GM10266 (cell line): ENCODE measurements at regions not wholly inside any gene's neighbourhood (a gene's known extent, or its start where the extent isn't known, plus 50 kb on each side); places are given as distances from the start of the nearest gene placed in this dataset.

Source experiments
- DNase-seq: peaks from one replicate; pipeline ENCODE4 v3.0.0; 2012; ENCODE audit errors: extremely low spot score
- TF ChIP-seq, protein P1 (sequence below): IDR thresholded peaks from 2 replicates; pipeline ENCODE4 v1.5.1; 2012; ENCODE audit warnings: mild to moderate bottlenecking, low read depth; ENCODE audit not compliant: control insufficient read depth, insufficient read depth; ENCODE audit errors: missing control alignments

DNA sequence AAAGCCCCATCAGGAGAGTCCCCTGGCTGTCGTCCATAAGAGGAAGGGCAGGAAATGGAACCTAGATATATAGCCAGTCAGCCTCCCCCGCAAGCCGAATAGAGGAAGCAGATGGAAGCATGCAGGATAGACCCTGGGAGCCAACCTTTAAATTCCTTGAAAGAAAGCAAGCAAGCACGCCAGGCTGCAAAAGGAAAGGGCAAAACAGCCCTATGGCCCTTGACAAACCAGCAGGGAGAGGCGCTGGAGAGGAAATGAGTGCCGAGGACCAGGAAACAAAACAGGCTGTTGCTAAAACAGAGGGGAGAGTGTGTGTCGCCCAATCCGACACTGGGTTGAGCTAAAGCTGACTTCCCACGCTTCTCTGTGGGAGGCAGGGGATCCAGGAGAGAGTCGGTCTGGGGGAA, 203.5 kb upstream of the MTNR1B start:
- TF ChIP-seq, protein P1, sequence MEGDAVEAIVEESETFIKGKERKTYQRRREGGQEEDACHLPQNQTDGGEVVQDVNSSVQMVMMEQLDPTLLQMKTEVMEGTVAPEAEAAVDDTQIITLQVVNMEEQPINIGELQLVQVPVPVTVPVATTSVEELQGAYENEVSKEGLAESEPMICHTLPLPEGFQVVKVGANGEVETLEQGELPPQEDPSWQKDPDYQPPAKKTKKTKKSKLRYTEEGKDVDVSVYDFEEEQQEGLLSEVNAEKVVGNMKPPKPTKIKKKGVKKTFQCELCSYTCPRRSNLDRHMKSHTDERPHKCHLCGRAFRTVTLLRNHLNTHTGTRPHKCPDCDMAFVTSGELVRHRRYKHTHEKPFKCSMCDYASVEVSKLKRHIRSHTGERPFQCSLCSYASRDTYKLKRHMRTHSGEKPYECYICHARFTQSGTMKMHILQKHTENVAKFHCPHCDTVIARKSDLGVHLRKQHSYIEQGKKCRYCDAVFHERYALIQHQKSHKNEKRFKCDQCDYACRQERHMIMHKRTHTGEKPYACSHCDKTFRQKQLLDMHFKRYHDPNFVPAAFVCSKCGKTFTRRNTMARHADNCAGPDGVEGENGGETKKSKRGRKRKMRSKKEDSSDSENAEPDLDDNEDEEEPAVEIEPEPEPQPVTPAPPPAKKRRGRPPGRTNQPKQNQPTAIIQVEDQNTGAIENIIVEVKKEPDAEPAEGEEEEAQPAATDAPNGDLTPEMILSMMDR, result no peak
- DNase-seq, result no peak

DNA sequence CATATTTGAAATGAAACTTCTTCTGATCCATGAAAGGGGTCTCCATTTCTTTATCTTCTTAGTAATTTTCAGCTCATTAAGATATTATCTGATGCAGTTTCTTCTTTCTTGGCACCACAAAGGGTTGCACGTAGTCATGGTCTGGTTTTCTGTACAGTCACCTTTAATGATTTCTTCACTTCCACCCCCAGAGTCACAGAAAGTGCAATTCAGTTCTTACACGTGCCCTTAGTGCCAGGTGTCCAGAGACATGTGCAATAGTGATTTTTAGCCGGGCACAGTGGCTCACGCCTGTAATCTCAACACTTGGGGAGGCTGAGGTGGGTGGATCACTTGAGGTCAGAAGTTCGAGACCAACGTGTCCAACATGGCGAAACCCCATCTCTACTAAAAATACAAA, 202.8 kb upstream of the MTNR1B start:
- TF ChIP-seq, protein P1, result no peak
- no peak for DNase-seq

DNA sequence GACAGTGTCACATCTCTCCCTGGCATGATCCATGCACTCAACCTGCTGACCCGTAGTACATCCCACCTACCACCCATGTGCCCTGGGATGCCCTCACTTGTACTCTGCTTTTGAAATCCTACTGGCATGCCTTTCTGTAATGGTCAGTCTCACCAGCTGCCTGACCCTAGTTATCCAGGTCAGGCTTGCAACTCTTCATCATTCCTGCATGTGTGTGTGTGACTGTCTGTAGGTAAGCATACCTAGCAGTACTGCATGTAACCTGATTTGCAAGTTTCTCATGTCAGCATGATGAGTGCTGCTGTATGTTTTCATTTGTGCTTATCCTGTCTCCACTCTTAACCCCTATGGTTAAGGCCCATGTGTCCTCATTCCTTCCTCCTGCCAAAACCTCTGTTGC, 202.0 kb upstream of the MTNR1B start:
- TF ChIP-seq, protein P1, result no peak
- no peak for DNase-seq

DNA sequence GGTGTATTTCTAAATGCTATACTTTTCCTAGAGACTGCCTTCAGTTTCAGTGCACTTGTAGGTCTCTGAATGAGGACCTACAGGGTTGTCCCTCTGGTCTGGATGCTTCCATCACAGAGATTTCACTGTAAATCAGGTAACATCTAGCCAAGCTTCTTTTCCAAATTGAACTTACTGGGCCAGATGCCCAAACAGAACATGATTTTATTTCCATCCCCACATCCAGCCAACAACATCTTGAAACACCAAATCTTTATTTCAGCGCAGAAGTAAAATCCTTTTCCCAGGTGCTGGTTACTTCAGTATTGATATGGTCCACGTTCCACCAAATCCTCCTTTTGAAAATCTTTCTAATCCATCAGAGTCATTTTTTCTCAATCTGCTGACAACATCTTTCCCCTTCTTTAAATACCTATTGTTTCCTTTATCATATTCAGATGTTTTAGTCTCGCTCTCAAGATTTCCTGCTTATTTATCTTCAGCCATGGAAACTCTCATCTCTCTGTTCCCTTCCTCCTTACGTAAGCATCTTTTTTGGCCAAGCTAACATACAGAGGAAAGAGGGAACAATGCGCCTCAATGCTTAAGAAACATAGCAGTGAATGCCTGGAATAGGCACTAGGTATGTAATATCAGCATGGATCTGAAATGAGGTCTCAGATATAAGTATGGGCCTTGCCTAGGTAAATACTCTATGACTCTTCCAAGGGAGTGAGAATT, 201.2 kb upstream of the MTNR1B start:
- no peak for DNase-seq
- TF ChIP-seq, protein P1, result no peak

DNA sequence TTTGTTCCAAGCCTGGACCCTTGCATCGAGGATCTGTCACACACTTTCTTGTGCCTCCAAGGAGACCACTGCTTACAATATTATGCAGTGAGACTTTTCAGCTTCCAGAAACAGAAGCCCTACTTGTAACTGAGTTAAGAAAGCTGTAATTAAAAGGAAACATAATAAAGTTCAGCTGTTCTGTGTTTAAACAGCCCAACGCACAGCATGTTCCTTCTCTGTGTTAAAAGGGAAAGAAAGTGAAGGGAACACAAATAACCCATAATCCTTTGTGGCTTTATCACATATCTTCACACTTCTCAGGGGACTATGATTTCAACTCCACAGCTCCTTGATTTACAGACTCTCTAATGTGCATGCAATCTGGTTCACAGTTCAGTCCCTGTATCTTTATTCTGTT, 200.3 kb upstream of the MTNR1B start:
- no peak for DNase-seq
- TF ChIP-seq, protein P1, result no peak

DNA sequence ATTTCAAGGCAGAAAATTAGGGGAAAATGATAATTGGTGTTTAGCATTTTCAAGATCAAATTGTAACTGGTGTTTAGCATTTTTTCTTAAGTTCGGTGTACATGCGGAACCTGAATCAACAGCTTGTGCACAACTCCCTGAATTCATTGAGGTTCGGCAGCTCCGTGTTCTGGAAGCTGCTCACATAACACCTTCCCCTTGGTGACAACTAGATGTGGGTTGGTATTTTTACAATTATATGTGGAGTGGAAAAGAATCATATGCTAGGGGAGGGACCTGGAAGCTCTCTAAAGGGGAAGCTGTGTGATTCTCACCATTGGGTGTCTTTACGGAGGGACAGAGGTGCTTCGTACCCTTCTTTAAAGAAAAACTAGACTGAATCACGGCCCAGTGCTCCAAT, 199.0 kb upstream of the MTNR1B start:
- DNase-seq, result no peak
- TF ChIP-seq, protein P1, result no peak

DNA sequence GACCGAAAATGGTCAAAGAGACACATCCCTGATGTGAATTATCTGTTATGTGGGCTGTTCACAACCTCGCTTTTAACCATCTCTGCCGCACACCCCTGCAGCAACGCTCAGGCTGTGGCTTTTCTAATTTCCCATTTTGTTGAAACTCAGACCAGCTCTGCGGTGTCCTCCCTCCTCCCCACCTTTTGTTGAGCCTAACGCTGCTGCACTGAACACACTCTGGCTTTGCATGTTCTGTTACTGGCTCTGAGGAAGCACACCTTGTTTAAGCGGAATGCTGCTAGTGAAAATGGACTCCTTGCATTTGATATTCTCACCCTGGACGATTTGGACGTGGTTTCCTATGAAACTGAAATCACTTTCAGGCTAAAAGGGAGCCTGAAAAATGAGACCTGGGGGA, 198.5 kb upstream of the MTNR1B start:
- DNase-seq, result no peak
- TF ChIP-seq, protein P1, result no peak
